H1 (cell line): ENCODE measurements at regions not wholly inside any gene's neighbourhood (a gene's known extent, or its start where the extent isn't known, plus 50 kb on each side); places are given as distances from the start of the nearest gene placed in this dataset.

Experiments used
- CREB1 ChIP-seq: IDR thresholded peaks from 2 replicates; pipeline ENCODE4 v1.6.1; 2012; ENCODE audit warnings: inconsistent platforms
- EGR1 ChIP-seq: IDR thresholded peaks from 2 replicates; pipeline ENCODE4 v1.6.1; 2011; ENCODE audit warnings: low read depth, low read length, borderline replicate concordance
- HDAC6 ChIP-seq: IDR thresholded peaks from one replicate; pipeline ENCODE4 v1.7.1; 2012; ENCODE audit warnings: low read depth, mild to moderate bottlenecking, inconsistent platforms, low read length, moderate library complexity
- KDM4A ChIP-seq: IDR thresholded peaks from one replicate; pipeline ENCODE4 v1.7.1; 2012; ENCODE audit warnings: low read depth, mild to moderate bottlenecking, moderate library complexity, low read length, inconsistent platforms; ENCODE audit not compliant: severe bottlenecking
- PHF8 ChIP-seq: fragments of 200-600 bp; sonication (generic); conservative IDR thresholded peaks from 2 replicates; pipeline ENCODE4 v1.7.1; 2012; ENCODE audit warnings: low read depth, mild to moderate bottlenecking, inconsistent platforms, low read length, moderate library complexity
- POU5F1 ChIP-seq: IDR thresholded peaks from 2 replicates; pipeline ENCODE4 v1.6.1; 2011; ENCODE audit warnings: low read depth, mild to moderate bottlenecking, low read length, moderate library complexity
- RNF2 ChIP-seq: fragments of 200-900, 300-1000 bp; sonication (generic); IDR thresholded peaks from 2 replicates; pipeline ENCODE4 v1.7.1; 2016; ENCODE audit warnings: borderline replicate concordance, low read depth, mild to moderate bottlenecking, antibody characterized with exemption, low read length; ENCODE audit not compliant: poor library complexity, severe bottlenecking; ENCODE audit errors: missing control alignments
- SIRT6 ChIP-seq: IDR thresholded peaks from one replicate; pipeline ENCODE4 v1.7.1; 2012; ENCODE audit warnings: low read length, inconsistent platforms
- SP4 ChIP-seq: IDR thresholded peaks from 2 replicates; pipeline ENCODE4 v1.6.1; 2012; ENCODE audit warnings: low read length, inconsistent platforms
- TCF12 ChIP-seq: IDR thresholded peaks from 2 replicates; pipeline ENCODE4 v1.6.1; 2011; ENCODE audit warnings: low read depth, mild to moderate bottlenecking, low read length
- TF ChIP-seq, protein P1 (sequence below): fragments of 300-600 bp; sonication (generic); IDR thresholded peaks from 2 replicates; pipeline ENCODE4 v1.7.1; 2012; ENCODE audit warnings: low read length, moderate library complexity, mild to moderate bottlenecking, inconsistent platforms; ENCODE audit not compliant: insufficient replicate concordance

DNA sequence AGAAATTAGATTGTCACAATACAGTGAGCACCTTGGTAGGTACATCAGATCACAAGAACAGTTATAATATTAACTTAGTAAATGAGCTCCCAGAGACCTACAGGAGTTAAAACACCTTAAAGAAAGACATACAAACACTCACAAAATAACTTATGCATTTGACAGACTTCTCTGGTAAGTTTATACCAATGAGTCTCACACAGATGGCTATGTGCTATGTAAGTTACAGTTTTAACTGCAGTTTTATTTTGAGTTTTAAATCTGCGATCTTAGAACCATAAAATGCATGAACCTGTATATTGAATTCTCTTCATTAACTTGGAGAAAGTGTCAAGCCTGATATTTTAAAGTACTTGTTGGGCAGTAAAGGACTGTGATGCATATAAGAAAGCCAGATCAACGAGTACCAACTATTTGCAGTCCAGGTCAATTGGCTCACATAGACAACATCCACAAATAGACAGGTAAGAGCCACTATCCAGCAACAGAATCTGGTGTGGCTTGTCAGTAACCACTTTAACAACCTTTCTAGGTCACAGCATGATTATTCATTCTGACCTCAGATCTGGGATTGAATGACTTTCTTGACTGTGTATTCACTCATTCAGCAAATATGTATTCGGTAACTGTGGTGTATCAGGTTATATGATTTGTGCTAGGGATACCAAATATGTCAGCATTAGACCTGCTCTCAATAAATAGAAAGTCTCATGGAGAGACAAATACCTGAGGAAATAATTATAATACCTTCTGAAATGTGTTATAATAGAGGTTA, 856.6 kb upstream of the MGAT4C start (continued):
- TF ChIP-seq, protein P1, sequence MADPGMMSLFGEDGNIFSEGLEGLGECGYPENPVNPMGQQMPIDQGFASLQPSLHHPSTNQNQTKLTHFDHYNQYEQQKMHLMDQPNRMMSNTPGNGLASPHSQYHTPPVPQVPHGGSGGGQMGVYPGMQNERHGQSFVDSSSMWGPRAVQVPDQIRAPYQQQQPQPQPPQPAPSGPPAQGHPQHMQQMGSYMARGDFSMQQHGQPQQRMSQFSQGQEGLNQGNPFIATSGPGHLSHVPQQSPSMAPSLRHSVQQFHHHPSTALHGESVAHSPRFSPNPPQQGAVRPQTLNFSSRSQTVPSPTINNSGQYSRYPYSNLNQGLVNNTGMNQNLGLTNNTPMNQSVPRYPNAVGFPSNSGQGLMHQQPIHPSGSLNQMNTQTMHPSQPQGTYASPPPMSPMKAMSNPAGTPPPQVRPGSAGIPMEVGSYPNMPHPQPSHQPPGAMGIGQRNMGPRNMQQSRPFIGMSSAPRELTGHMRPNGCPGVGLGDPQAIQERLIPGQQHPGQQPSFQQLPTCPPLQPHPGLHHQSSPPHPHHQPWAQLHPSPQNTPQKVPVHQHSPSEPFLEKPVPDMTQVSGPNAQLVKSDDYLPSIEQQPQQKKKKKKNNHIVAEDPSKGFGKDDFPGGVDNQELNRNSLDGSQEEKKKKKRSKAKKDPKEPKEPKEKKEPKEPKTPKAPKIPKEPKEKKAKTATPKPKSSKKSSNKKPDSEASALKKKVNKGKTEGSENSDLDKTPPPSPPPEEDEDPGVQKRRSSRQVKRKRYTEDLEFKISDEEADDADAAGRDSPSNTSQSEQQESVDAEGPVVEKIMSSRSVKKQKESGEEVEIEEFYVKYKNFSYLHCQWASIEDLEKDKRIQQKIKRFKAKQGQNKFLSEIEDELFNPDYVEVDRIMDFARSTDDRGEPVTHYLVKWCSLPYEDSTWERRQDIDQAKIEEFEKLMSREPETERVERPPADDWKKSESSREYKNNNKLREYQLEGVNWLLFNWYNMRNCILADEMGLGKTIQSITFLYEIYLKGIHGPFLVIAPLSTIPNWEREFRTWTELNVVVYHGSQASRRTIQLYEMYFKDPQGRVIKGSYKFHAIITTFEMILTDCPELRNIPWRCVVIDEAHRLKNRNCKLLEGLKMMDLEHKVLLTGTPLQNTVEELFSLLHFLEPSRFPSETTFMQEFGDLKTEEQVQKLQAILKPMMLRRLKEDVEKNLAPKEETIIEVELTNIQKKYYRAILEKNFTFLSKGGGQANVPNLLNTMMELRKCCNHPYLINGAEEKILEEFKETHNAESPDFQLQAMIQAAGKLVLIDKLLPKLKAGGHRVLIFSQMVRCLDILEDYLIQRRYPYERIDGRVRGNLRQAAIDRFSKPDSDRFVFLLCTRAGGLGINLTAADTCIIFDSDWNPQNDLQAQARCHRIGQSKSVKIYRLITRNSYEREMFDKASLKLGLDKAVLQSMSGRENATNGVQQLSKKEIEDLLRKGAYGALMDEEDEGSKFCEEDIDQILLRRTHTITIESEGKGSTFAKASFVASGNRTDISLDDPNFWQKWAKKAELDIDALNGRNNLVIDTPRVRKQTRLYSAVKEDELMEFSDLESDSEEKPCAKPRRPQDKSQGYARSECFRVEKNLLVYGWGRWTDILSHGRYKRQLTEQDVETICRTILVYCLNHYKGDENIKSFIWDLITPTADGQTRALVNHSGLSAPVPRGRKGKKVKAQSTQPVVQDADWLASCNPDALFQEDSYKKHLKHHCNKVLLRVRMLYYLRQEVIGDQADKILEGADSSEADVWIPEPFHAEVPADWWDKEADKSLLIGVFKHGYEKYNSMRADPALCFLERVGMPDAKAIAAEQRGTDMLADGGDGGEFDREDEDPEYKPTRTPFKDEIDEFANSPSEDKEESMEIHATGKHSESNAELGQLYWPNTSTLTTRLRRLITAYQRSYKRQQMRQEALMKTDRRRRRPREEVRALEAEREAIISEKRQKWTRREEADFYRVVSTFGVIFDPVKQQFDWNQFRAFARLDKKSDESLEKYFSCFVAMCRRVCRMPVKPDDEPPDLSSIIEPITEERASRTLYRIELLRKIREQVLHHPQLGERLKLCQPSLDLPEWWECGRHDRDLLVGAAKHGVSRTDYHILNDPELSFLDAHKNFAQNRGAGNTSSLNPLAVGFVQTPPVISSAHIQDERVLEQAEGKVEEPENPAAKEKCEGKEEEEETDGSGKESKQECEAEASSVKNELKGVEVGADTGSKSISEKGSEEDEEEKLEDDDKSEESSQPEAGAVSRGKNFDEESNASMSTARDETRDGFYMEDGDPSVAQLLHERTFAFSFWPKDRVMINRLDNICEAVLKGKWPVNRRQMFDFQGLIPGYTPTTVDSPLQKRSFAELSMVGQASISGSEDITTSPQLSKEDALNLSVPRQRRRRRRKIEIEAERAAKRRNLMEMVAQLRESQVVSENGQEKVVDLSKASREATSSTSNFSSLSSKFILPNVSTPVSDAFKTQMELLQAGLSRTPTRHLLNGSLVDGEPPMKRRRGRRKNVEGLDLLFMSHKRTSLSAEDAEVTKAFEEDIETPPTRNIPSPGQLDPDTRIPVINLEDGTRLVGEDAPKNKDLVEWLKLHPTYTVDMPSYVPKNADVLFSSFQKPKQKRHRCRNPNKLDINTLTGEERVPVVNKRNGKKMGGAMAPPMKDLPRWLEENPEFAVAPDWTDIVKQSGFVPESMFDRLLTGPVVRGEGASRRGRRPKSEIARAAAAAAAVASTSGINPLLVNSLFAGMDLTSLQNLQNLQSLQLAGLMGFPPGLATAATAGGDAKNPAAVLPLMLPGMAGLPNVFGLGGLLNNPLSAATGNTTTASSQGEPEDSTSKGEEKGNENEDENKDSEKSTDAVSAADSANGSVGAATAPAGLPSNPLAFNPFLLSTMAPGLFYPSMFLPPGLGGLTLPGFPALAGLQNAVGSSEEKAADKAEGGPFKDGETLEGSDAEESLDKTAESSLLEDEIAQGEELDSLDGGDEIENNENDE, result no peak
- TF ChIP-seq SP4, result no peak
- no peak for TF ChIP-seq PHF8
- TF ChIP-seq RNF2, result no peak
- no peak for TF ChIP-seq SIRT6
- TF ChIP-seq TCF12, result no peak
- no peak for TF ChIP-seq POU5F1
- no peak for TF ChIP-seq KDM4A
- no peak for TF ChIP-seq CREB1
- TF ChIP-seq EGR1, result no peak
- no peak for TF ChIP-seq HDAC6
